AG09319 (cell line): ENCODE measurements at regions not wholly inside any gene's neighbourhood (a gene's known extent, or its start where the extent isn't known, plus 50 kb on each side); places are given as distances from the start of the nearest gene placed in this dataset.
"Not testable (repeated sequence)": the region's sequence is repeated elsewhere in the genome, so short reads cannot be mapped to it uniquely, and the experiment has no call there.

Experiments
- DNase-seq: peaks from one replicate; pipeline ENCODE4 v3.0.0-alpha.2; 2010; ENCODE audit warnings: low read depth; ENCODE audit errors: extremely low read depth
- CTCF ChIP-seq: IDR thresholded peaks from 2 replicates; pipeline ENCODE4 v1.5.1; 2011; ENCODE audit warnings: low read depth, mild to moderate bottlenecking, inconsistent platforms, low read length, moderate library complexity

DNA sequence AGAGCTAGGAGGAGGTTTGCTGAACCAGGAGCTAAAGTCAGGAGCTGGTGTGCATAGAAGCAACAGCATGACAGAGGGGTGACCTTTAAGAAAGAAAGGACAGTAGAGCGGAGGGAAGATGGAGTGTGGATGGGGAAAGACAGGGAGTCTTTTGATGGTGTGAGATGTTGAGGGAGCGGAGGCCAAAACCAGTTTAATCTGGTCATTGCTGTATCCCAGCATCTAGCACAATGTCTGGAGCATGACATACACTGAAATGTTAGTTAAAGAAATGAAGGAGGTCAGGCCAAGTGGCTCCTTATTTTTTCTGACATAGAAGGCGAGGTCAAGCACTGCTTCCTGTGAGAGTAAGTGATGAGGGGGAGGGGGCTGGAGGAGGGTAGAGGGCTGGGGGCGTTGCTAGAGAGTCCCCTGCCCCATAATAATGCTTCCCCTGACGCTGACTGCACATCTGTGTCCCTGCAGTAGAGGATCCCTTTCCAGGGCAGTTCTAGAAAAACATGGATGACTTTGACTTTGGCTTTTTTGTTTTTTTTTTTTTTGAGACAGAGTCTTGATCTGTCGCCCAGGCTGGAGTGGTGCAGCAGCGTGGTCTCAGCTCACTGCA lies 70.2 kb downstream of the ZNF467 start:
- TF ChIP-seq CTCF, result no peak
- DNase-seq, result no peak

- no peak for DNase-seq
- TF ChIP-seq CTCF, result no peak
These were observed 71.7 kb downstream of the ZNF467 start for GRCh38 chr7:149701495-149702240.

DNA sequence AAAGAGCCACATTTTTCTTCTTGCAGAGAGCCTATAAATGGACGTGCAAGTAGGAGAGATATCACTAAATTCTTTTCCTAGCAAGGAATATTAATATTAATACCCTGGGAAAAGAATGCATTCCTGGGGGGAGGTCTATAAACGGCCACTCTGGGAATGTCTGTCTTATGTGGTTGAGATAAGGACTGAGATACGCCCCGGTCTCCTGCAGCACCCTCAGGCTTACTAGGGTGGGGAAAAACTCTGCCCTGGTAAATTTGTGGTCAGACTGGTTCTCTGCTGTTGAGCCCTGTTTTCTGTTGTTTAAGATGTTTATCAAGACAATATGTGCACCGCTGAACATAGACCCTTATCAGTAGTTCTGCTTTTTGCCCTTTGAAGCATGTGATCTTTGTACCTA lies 75.6 kb downstream of the ZNF467 start:
- DNase-seq, result not testable (repeated sequence)

GRCh38 chr7:149696280-149696679 lies 77.1 kb downstream of the ZNF467 start:
- no peak for DNase-seq
- TF ChIP-seq CTCF, result no peak

DNA sequence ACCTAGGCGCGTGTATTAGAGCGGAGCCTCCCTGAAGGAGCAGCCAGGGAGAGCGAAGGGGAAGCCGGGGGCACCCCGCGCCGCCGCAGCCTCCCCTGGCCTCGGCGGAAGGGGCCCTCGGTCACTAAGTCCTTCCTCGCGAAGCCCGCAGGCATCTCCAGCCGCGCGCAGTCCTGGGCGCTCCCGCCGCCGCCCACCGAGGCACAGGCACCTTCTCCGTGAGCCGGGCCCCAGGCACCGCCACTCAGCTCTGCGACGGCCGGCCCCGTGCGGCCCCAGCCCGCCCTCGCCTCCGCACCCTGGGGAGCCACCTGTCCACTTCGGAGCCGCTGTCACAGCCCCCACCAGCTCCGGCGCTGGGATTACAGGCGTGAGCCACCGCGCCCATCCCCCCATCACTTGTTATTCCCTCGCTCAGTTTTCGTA lies 80.8 kb downstream of the ZNF467 start:
- no peak for TF ChIP-seq CTCF
- DNase-seq, result no peak

DNA sequence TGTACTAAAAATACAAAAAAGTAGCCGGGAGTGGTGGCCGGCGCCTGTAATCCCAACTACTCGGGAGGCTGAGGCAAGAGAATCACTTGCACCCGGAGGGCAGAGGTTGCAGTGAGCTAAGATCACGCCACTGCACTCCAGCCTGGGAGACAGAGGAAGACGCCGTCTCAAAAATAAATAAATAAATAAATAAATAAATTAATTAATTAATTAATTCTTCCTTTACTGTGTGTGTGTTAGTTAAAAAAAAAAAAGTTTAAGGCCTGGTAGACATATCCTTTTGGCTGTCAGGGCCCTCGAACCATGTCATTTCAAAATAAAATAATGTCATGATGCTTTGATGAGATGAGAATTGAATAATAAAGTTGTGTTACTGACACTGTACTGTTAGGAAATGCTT lies 81.3 kb downstream of the ZNF467 start:
- TF ChIP-seq CTCF, result no peak
- DNase-seq, result no peak

- DNase-seq, result no peak
- no peak for TF ChIP-seq CTCF
These were observed 82.5 kb downstream of the ZNF467 start for GRCh38 chr7:149690688-149691446.
